PC-9 (cell line): ENCODE measurements at regions not wholly inside any gene's neighbourhood (a gene's known extent, or its start where the extent isn't known, plus 50 kb on each side); places are given as distances from the start of the nearest gene placed in this dataset.
"Not testable (repeated sequence)": the region's sequence is repeated elsewhere in the genome, so short reads cannot be mapped to it uniquely, and the experiment has no call there.

Experiments
- EZH2 ChIP-seq: fragments of 200-600 bp; sonication (generic); IDR thresholded peaks from 2 replicates; pipeline ENCODE4 v1.8.0; 2017; ENCODE audit warnings: antibody characterized with exemption, low read depth
- TF ChIP-seq, protein P1 (sequence below): fragments of 200-600 bp; sonication (generic); conservative IDR thresholded peaks from 2 replicates; pipeline ENCODE4 v1.6.1; 2017; ENCODE audit warnings: mixed run types, antibody characterized with exemption, mild to moderate bottlenecking, moderate library complexity

DNA sequence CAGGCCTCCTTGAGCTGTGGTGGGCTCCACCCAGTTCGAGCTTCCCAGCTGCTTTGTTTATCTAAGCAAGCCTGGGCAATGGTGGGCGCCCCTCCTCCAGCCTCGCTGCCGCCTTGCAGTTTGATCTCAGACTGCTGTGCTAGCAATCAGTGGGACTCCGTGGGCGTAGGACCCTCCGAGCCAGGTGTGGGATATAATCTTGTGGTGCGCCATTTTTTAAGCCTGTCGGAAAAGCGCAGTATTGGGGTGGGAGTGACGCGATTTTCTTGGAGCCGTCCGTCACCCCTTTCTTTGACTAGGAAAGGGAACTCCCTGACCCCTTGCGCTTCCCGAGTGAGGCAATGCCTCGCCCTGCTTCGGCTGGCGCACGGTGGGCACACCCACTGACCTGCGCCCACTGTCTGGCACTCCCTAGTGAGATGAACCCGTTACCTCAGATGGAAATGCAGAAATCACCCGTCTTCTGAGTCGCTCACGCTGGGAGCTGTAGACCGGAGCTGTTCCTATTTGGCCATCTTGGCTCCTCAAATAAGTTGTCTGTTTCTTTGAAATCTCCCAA, 291.3 kb upstream of the CTNNB1 start:
- TF ChIP-seq, protein P1, sequence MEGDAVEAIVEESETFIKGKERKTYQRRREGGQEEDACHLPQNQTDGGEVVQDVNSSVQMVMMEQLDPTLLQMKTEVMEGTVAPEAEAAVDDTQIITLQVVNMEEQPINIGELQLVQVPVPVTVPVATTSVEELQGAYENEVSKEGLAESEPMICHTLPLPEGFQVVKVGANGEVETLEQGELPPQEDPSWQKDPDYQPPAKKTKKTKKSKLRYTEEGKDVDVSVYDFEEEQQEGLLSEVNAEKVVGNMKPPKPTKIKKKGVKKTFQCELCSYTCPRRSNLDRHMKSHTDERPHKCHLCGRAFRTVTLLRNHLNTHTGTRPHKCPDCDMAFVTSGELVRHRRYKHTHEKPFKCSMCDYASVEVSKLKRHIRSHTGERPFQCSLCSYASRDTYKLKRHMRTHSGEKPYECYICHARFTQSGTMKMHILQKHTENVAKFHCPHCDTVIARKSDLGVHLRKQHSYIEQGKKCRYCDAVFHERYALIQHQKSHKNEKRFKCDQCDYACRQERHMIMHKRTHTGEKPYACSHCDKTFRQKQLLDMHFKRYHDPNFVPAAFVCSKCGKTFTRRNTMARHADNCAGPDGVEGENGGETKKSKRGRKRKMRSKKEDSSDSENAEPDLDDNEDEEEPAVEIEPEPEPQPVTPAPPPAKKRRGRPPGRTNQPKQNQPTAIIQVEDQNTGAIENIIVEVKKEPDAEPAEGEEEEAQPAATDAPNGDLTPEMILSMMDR, result not testable (repeated sequence)
- TF ChIP-seq EZH2, result not testable (repeated sequence)
